22Rv1 (cell line): ENCODE measurements at regions not wholly inside any gene's neighbourhood (a gene's known extent, or its start where the extent isn't known, plus 50 kb on each side); places are given as distances from the start of the nearest gene placed in this dataset.

Experiments
- H3K27ac ChIP-seq: fragments of 450-650 bp; 2 replicates; pipeline ENCODE4 v1.5.1; 2017
- CTCF ChIP-seq: fragments of 450-650 bp; IDR thresholded peaks from 2 replicates; pipeline ENCODE4 v1.5.1; 2017; ENCODE audit warnings: mild to moderate bottlenecking
- ZFX ChIP-seq: fragments of 450-650 bp; IDR thresholded peaks from 2 replicates; pipeline ENCODE4 v1.6.1; 2017; ENCODE audit warnings: antibody characterized with exemption, borderline replicate concordance

- TF ChIP-seq ZFX: no peak
- TF ChIP-seq CTCF: no peak
Observed at GRCh38 chr13:90184355-90184754, 1163.1 kb upstream of the MIR17HG start.

GRCh38 chr13:90185734-90186133, 1161.8 kb upstream of the MIR17HG start:
- TF ChIP-seq ZFX: no peak
- no peak for TF ChIP-seq CTCF
- no peak overlapping the region for H3K27ac ChIP-seq

More at GRCh38 chr13:90184355-90184754, 1163.1 kb upstream of the MIR17HG start:
- no peak overlapping the region for H3K27ac ChIP-seq

- H3K27ac ChIP-seq: no peak overlapping the region
- TF ChIP-seq ZFX: no peak
- TF ChIP-seq CTCF: no peak
Observed at GRCh38 chr13:90187478-90188350, 1159.8 kb upstream of the MIR17HG start.

GRCh38 chr13:90188351-90188636, 1159.2 kb upstream of the MIR17HG start:
- no peak for TF ChIP-seq CTCF
- no peak for TF ChIP-seq ZFX
- H3K27ac ChIP-seq: no peak overlapping the region

- H3K27ac ChIP-seq: no peak overlapping the region
- TF ChIP-seq CTCF (no peak), ZFX (no peak)
Observed at GRCh38 chr13:90197722-90198121, 1149.8 kb upstream of the MIR17HG start.

GRCh38 chr13:90201202-90201601, 1146.3 kb upstream of the MIR17HG start:
- TF ChIP-seq ZFX (no peak), CTCF (no peak)

GRCh38 chr13:90201676-90202460, 1145.6 kb upstream of the MIR17HG start:
- no peak overlapping the region for H3K27ac ChIP-seq
- TF ChIP-seq CTCF (no peak), ZFX (no peak)

More at GRCh38 chr13:90201202-90201601, 1146.3 kb upstream of the MIR17HG start:
- H3K27ac ChIP-seq: no peak overlapping the region
